ENCODE measurements at regions not wholly inside any gene's neighbourhood (a gene's known extent, or its start where the extent isn't known, plus 50 kb on each side); places are given as distances from the start of the nearest gene placed in this dataset.

- no peak for TF ChIP-seq CTCF (IDR thresholded peaks at IDR 0.05)
- TF ChIP-seq POLR2A (IDR thresholded peaks at IDR 0.05): no peak
These were observed 184.2 kb upstream of the STAC start for GRCh38 chr3:36196058-36196457.
